RWPE2 (cell line): ENCODE measurements at regions not wholly inside any gene's neighbourhood (a gene's known extent, or its start where the extent isn't known, plus 50 kb on each side); places are given as distances from the start of the nearest gene placed in this dataset.

Experiments used
- ATAC-seq: fragments of 200-7000 bp; cut with Tn5 transposase; 3 replicates; pipeline ENCODE4 v1.9.1; 2021; ENCODE audit warnings: low read depth
- DNase-seq: peaks from one replicate; pipeline ENCODE4 v3.0.0-alpha.2; 2020; ENCODE audit warnings: low spot score
- H3K27ac ChIP-seq: fragments of 450-650 bp; 2 replicates; pipeline ENCODE4 v1.5.1; 2017; ENCODE audit warnings: mild to moderate bottlenecking; ENCODE audit not compliant: poor library complexity, severe bottlenecking
- H3K27me3 ChIP-seq: fragments of 250-450 bp; sonication (Bioruptor Pico); 2 replicates; pipeline ENCODE4 v1.5.1; 2021; ENCODE audit warnings: mild to moderate bottlenecking, moderate library complexity; ENCODE audit not compliant: insufficient read depth, poor library complexity, severe bottlenecking
- H3K36me3 ChIP-seq: fragments of 250-450 bp; sonication (Bioruptor Pico); 2 replicates; pipeline ENCODE4 v1.5.1; 2020; ENCODE audit warnings: low read depth, mild to moderate bottlenecking, moderate library complexity
- H3K4me1 ChIP-seq: fragments of 250-450 bp; sonication (Bioruptor Pico); 2 replicates; pipeline ENCODE4 v1.5.1; 2021; ENCODE audit warnings: mild to moderate bottlenecking, moderate library complexity; ENCODE audit not compliant: insufficient read depth, poor library complexity, severe bottlenecking
- H3K4me3 ChIP-seq: fragments of 250-450 bp; sonication (Bioruptor Pico); 2 replicates; pipeline ENCODE4 v1.5.1; 2021; ENCODE audit warnings: mild to moderate bottlenecking, moderate library complexity; ENCODE audit not compliant: severe bottlenecking
- H3K9me3 ChIP-seq: fragments of 250-450 bp; sonication (Bioruptor Pico); 2 replicates; pipeline ENCODE4 v1.5.1; 2021; ENCODE audit warnings: mild to moderate bottlenecking, moderate library complexity; ENCODE audit not compliant: severe bottlenecking
- CTCF ChIP-seq: fragments of 450-650 bp; IDR thresholded peaks from one replicate; pipeline ENCODE4 v1.5.1; 2017; ENCODE audit warnings: mild to moderate bottlenecking, moderate library complexity; ENCODE audit not compliant: poor library complexity, severe bottlenecking

- no peaks in the 10 kb centered on the region for H3K9me3 ChIP-seq
- no peak for TF ChIP-seq CTCF
- DNase-seq (no peak), ATAC-seq (no peak)
- H3K27ac ChIP-seq: no peak overlapping the region
- no peaks in the 10 kb centered on the region for H3K27me3 ChIP-seq
- no peaks in the 10 kb centered on the region for H3K36me3 ChIP-seq
- H3K4me3 ChIP-seq: no peak overlapping the region
- no peaks in the 10 kb centered on the region for H3K4me1 ChIP-seq
These were observed 139.2 kb downstream of the SEC16B start for GRCh38 chr1:177830531-177831135.

DNA sequence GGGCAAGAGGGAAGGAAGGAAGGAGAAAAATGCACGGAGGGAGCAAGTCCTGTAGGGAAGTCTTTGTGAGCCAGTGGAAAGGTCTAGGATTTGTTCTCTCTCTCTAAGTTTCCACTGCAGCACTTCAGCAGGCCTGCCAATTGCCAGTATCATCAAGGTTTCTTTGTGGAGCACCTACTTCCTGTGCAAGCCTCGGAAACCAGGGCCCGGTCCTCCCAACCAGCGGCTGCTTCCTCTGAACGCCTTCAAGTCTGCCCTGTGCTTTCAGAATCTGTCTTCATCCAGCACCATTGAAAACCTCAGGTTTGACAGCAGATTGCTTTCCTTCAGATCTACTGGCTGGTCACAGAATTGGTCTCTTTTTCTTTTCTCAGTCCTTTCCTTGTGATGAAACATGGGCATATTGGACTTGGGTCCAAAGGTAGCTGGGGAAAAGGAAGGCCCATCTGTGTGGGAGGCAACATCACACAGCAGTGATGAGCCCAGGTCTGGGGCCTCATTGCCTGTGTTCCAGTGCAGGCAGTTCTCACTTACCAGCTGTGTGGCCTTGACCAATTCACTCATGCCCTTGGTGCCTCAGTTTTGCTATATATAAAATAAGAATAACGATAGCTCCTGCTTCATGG, 144.5 kb downstream of the SEC16B start:
- Histone ChIP-seq H3K4me3 (no peak overlapping the region), H3K9me3 (no peaks in the 10 kb centered on the region), H3K36me3 (no peaks in the 10 kb centered on the region), H3K27ac (no peak overlapping the region), H3K27me3 (no peaks in the 10 kb centered on the region), H3K4me1 (no peaks in the 10 kb centered on the region)
- DNase-seq: no peak
- TF ChIP-seq CTCF: no peak
- no peak for ATAC-seq

DNA sequence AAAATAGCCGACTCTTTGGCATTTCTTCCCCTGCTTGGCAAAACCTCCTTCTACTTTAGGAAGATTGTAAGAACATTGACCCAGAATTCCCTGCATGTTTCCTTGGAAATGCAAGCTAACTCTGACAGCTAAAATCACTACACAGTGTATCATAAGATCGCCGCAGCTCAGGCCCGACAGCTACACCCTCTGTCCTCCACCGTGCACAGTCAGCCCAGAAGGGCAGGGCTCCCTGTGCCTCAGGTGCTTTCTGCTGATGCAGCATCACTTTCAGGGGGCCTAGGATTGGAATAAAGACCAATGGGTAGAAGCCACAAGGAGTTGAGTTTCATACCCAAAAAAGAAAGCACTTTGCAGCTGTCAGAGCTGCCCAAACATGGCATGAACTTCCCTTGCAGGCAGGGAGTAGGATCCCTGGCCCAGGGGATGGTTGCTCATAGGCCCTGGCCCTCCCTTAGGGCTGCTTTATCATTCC, 145.3 kb downstream of the SEC16B start:
- H3K27me3 ChIP-seq: no peaks in the 10 kb centered on the region
- no peak for ATAC-seq
- no peaks in the 10 kb centered on the region for H3K4me1 ChIP-seq
- TF ChIP-seq CTCF: no peak
- no peak overlapping the region for H3K4me3 ChIP-seq
- no peaks in the 10 kb centered on the region for H3K36me3 ChIP-seq
- no peaks in the 10 kb centered on the region for H3K9me3 ChIP-seq
- no peak overlapping the region for H3K27ac ChIP-seq
- DNase-seq: no peak

DNA sequence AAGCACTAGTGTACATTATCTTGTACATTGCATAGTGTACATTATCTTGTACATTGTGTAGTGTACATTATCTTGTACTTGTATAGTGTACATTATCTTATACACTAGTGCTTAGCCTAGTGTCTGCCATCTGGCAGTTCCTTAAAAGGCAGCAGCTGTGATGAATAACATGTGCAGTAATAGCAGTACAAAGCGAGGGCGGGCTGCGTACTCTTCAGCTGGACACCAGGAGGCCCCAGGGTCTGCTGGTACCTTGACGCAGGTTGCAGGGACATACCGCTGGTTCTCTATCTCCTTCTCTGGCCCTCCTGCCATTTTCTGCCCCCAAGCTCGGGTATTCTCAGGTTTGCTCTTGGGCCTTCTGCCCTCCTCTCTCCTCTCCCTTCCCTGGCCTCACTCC, 149.6 kb downstream of the SEC16B start:
- Histone ChIP-seq H3K4me1 (no peaks in the 10 kb centered on the region), H3K36me3 (no peaks in the 10 kb centered on the region)
- no peak for ATAC-seq

More for the DNA sequence above, 149.6 kb downstream of the SEC16B start:
- Histone ChIP-seq H3K4me3 (no peak overlapping the region), H3K27ac (no peak overlapping the region), H3K27me3 (no peaks in the 10 kb centered on the region), H3K9me3 (no peaks in the 10 kb centered on the region)
- no peak for TF ChIP-seq CTCF
- no peak for DNase-seq
